Colonic mucosa (tissue), 4 donors: ENCODE measurements at regions not wholly inside any gene's neighbourhood (a gene's known extent, or its start where the extent isn't known, plus 50 kb on each side); places are given as distances from the start of the nearest gene placed in this dataset.
"Not testable (repeated sequence)": the region's sequence is repeated elsewhere in the genome, so short reads cannot be mapped to it uniquely, and the experiment has no call there.

ENCODE experiments used
- DNase-seq: peaks from one replicate; pipeline ENCODE4 v3.0.0-alpha.2; 2020
- H3K27ac ChIP-seq: fragments of 200-600 bp; one replicate; pipeline ENCODE4 v1.8.0; 2021
- H3K27me3 ChIP-seq: fragments of 200-600 bp; one replicate; pipeline ENCODE4 v1.8.0; 2021
- H3K36me3 ChIP-seq: fragments of 200-600 bp; one replicate; pipeline ENCODE4 v1.8.0; 2021
- H3K4me1 ChIP-seq: fragments of 200-600 bp; one replicate; pipeline ENCODE4 v1.8.0; 2021; ENCODE audit warnings: mild to moderate bottlenecking
- H3K4me3 ChIP-seq: fragments of 200-600 bp; one replicate; pipeline ENCODE4 v1.8.0; 2021
- H3K9ac ChIP-seq, 2 donors: one replicate each; pipeline ENCODE4 v1.7.0; 2013; ENCODE audit warnings: control low read depth in 2 of 2, low read depth in 2 of 2, low read length in 2 of 2
- H3K9me3 ChIP-seq: fragments of 200-600 bp; one replicate; pipeline ENCODE4 v1.8.0; 2021
- intact Hi-C: fragments of 100-400 bp; cut with DNase I; formaldehyde crosslinking; loops from one replicate; pipeline ENCODE4 v1.14.1; 2022
- TF ChIP-seq, protein P1 (sequence below): fragments of 200-600 bp; IDR thresholded peaks from one replicate; pipeline ENCODE4 v1.8.0; 2022; ENCODE audit warnings: antibody characterized with exemption, mild to moderate bottlenecking
- donor health status: healthy.
- donor health status: DM: no; HTN: no; CAD: no.
- donor health status: DM: no; HTN: no; CAD: no.

DNA sequence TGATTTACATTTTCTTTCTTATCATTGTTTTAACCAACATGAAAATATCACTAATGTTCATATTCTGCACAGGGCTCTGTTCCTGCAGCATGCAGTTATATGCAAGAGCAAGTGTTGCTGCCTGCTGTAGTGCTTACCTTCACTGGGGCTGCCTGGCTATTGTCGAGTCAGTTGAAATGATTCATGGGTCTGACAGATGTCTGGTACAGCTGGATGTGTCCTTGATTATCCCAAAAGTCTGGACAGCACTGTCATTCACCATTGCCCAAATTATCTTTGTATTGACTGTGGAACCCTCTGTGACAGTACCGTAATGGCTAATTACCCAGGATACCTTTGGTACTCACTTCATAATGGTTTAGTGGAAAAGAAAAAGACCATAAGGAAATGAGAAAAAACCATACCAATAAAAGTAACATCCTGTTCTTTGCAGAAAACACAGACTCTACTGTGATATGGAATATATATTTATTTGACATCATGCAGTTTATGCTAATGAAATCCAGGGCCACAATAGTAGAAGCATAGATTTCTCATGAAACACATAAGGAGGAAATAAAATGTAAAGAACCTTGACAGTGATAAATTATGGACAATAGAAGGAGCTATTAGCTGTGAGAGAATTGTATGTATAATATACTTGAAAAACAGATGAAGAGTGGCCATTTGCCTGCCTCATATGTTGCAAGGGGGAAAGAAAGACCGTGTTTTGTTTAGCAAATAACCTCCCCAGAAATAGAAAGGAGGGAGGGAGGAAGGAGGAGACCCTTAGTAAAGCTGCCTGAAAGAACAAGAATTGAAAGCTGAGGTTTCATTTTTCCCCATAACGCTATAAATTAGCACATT is 249.8 kb upstream of the ATP5MC3 start:
- Histone ChIP-seq H3K36me3 (no peaks in the 10 kb centered on the region), H3K9ac (no peak overlapping the region), H3K27ac (no peak overlapping the region), H3K9me3 (no peaks in the 10 kb centered on the region), H3K4me1 (no peaks in the 10 kb centered on the region), H3K27me3 (no peaks in the 10 kb centered on the region), H3K4me3 (no peak overlapping the region)
- TF ChIP-seq, protein P1, sequence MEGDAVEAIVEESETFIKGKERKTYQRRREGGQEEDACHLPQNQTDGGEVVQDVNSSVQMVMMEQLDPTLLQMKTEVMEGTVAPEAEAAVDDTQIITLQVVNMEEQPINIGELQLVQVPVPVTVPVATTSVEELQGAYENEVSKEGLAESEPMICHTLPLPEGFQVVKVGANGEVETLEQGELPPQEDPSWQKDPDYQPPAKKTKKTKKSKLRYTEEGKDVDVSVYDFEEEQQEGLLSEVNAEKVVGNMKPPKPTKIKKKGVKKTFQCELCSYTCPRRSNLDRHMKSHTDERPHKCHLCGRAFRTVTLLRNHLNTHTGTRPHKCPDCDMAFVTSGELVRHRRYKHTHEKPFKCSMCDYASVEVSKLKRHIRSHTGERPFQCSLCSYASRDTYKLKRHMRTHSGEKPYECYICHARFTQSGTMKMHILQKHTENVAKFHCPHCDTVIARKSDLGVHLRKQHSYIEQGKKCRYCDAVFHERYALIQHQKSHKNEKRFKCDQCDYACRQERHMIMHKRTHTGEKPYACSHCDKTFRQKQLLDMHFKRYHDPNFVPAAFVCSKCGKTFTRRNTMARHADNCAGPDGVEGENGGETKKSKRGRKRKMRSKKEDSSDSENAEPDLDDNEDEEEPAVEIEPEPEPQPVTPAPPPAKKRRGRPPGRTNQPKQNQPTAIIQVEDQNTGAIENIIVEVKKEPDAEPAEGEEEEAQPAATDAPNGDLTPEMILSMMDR: no peak
- intact Hi-C loops: no loop called here
- no peak for DNase-seq

DNA sequence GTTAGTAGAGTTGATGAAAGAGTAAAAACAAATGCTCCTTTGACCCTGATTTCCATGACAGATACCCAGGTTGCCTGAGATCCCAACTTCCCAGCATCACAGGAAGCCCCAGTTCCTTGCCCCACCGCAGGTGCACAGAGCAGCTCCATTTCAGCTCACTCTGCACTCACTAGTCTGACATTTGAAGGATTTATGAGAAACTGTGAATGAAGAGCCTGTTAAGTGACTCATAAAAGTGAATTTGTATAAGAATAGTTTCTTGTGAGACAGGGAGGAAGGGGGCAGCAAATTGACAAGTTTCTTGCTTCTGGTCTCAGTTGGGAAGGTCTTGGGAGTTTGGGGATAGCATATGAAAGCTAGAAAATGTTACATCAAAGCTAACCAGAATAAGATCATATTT is 248.7 kb upstream of the ATP5MC3 start:
- Histone ChIP-seq H3K9ac (no peak overlapping the region), H3K27me3 (no peaks in the 10 kb centered on the region), H3K4me3 (no peak overlapping the region), H3K4me1 (no peaks in the 10 kb centered on the region), H3K9me3 (no peaks in the 10 kb centered on the region), H3K27ac (no peak overlapping the region), H3K36me3 (no peaks in the 10 kb centered on the region)
- intact Hi-C loops: no loop called here
- no peak for DNase-seq
- TF ChIP-seq, protein P1: no peak

DNA sequence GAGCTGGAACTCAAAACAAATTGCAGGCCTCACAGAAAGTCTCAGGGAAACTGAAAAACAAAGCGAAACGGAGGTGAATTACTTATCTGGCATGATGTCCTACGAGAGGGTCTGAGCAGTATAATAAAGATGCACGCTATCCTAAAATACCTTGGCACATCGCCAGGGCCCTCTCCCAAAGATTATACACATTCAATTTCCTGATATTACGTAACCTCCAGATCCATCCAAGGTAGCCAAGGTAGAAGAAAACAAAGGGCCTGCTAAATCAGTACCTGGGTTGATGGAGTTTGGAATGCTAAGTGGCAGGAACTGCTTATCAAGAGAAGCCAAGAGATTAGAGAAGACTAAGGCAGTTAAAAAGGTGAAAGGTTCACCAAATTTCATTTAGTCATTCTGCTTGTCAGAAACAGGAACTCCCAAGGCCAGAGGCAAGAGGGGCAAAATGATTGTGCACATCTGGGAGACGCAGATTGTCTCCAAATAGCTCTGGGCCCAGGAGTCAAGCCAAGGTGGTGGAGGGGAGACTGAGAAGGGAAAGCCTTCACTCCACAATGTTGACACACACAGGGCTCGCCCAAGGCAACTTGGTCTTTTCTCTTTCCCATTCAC is 236.8 kb upstream of the ATP5MC3 start:
- DNase-seq: no peak
- H3K9me3 ChIP-seq: no peaks in the 10 kb centered on the region
- TF ChIP-seq, protein P1: no peak
- H3K27ac ChIP-seq: no peak overlapping the region
- no peaks in the 10 kb centered on the region for H3K27me3 ChIP-seq
- no peaks in the 10 kb centered on the region for H3K36me3 ChIP-seq
- no peak overlapping the region for H3K4me3 ChIP-seq
- no peak overlapping the region for H3K9ac ChIP-seq
- intact Hi-C loops: no loop called here
- H3K4me1 ChIP-seq: no peaks in the 10 kb centered on the region

- DNase-seq: peak; percentile 36
- Histone ChIP-seq H3K9me3 (no peaks in the 10 kb centered on the region), H3K27me3 (no peaks in the 10 kb centered on the region), H3K9ac (no peak overlapping the region), H3K4me1 (no peaks in the 10 kb centered on the region), H3K27ac (no peak overlapping the region), H3K36me3 (no peaks in the 10 kb centered on the region), H3K4me3 (no peak overlapping the region)
- intact Hi-C loops: no loop called here
- TF ChIP-seq, protein P1: peak; percentile 49
These were observed 233.5 kb upstream of the ATP5MC3 start for GRCh38 chr2:175414882-175415487.

GRCh38 chr2:175414191-175414881 is 232.8 kb upstream of the ATP5MC3 start:
- H3K36me3 ChIP-seq: no peaks in the 10 kb centered on the region
- H3K27me3 ChIP-seq: no peaks in the 10 kb centered on the region
- H3K9ac ChIP-seq: no peak overlapping the region
- H3K4me1 ChIP-seq: no peaks in the 10 kb centered on the region
- TF ChIP-seq, protein P1: no peak
- no peak for DNase-seq
- intact Hi-C loops: no loop called here
- no peak overlapping the region for H3K27ac ChIP-seq
- no peak overlapping the region for H3K4me3 ChIP-seq
- no peaks in the 10 kb centered on the region for H3K9me3 ChIP-seq

GRCh38 chr2:175410941-175411340 is 229.4 kb upstream of the ATP5MC3 start:
- H3K4me3 ChIP-seq, H3K27ac ChIP-seq, intact Hi-C loops, H3K36me3 ChIP-seq, H3K9me3 ChIP-seq, H3K27me3 ChIP-seq, DNase-seq, H3K4me1 ChIP-seq, H3K9ac ChIP-seq: not testable (repeated sequence)
